ENCODE measurements at regions not wholly inside any gene's neighbourhood (a gene's known extent, or its start where the extent isn't known, plus 50 kb on each side); places are given as distances from the start of the nearest gene placed in this dataset.

- Histone ChIP-seq H3K4me2 (ENCODE audit: insufficient read depth, insufficient read length, low read length) (no peak overlapping the region), H3K23me2 (ENCODE audit: insufficient read length, low read depth, low read length, poor library complexity, severe bottlenecking) (no peaks in the 10 kb centered on the region), H2AFZ (ENCODE audit: low read length) (peak overlapping the region; percentile 3), H3K9me3 (ENCODE audit: control insufficient read depth, low read depth, low read length) (no peaks in the 10 kb centered on the region), H2BK5ac (ENCODE audit: insufficient read length, low read length) (no peak overlapping the region), H2BK15ac (ENCODE audit: low read depth, low read length) (no peak overlapping the region), H4K5ac (ENCODE audit: insufficient read length, low read depth, low read length) (no peak overlapping the region), H4K91ac (ENCODE audit: insufficient read length, low read depth, low read length) (no peak overlapping the region), H2BK12ac (ENCODE audit: insufficient read length, low read depth, low read length) (no peak overlapping the region), H3K27me3 (ENCODE audit: insufficient read depth, low read length) (no peaks in the 10 kb centered on the region), H3T11ph (ENCODE audit: low read length) (no peak overlapping the region), H3K4me1 (ENCODE audit: insufficient read depth, low read length) (no peaks in the 10 kb centered on the region), H4K8ac (replicated peaks; ENCODE audit: insufficient read length, low read depth, low read length) (no peak overlapping the region), H2AK5ac (ENCODE audit: insufficient read length, low read length) (no peak overlapping the region), H4K20me1 (ENCODE audit: control insufficient read depth, insufficient read depth, insufficient read length) (no peaks in the 10 kb centered on the region), H3K79me2 (ENCODE audit: insufficient read depth, low read length) (no peaks in the 10 kb centered on the region), H3K18ac (ENCODE audit: insufficient read length, low read depth, low read length) (no peak overlapping the region), H3K79me1 (ENCODE audit: insufficient read depth, low read depth, low read length, poor library complexity, severe bottlenecking) (no peaks in the 10 kb centered on the region), H3K14ac (ENCODE audit: insufficient read depth, low read length) (no peak overlapping the region), H3K4ac (ENCODE audit: low read depth, low read length) (no peak overlapping the region), H3K27ac (ENCODE audit: insufficient read length, low read depth, low read length) (no peak overlapping the region), H2BK120ac (ENCODE audit: low read depth, low read length, poor library complexity, severe bottlenecking) (no peak overlapping the region), H3K56ac (ENCODE audit: insufficient read length, low read depth, low read length) (no peak overlapping the region), H2BK20ac (ENCODE audit: low read depth, low read length, poor library complexity, severe bottlenecking) (no peak overlapping the region), H3K9ac (ENCODE audit: extremely low read depth, insufficient read length, low read length) (no peak overlapping the region), H3K23ac (ENCODE audit: insufficient read length, low read depth, low read length) (no peak overlapping the region)
- Mint-ChIP-seq H3K9me3 (no peaks in the 10 kb centered on the region), H3K4me1 (peaks cover 10 to 11% of the 10 kb centered on the region in 2 experiments), H3K27me3 (ENCODE audit: low read depth) (no peaks in the 10 kb centered on the region), H3K36me3 (ENCODE audit: insufficient read depth in 1 of 3, low read depth in 3 of 3) (no peaks in the 10 kb centered on the region), H3K4me3 (no peak overlapping the region), H3K27ac (0 out of 7 replicates have a peak overlapping the region, but pooled peaks of 1 of the 3 experiments have one; percentile 24)
- TF ChIP-seq CTCF (conservative IDR thresholded peaks at IDR 0.05): no peak
- no peak for DNase-seq
- WGBS (ENCODE audit: extremely low coverage, insufficient read length, low lambda C conversion rate): no CpG with 5 or more reads among the region's 4 CpGs
Observed at GRCh38 chr16:24652209-24652712, 77.2 kb upstream of the TNRC6A start.

Data from H9 (cell line).